22Rv1 (cell line): ENCODE measurements at regions not wholly inside any gene's neighbourhood (a gene's known extent, or its start where the extent isn't known, plus 50 kb on each side); places are given as distances from the start of the nearest gene placed in this dataset.

ENCODE experiments used
- H3K27ac ChIP-seq: fragments of 450-650 bp; 2 replicates; pipeline ENCODE4 v1.5.1; 2017
- CTCF ChIP-seq: fragments of 450-650 bp; IDR thresholded peaks from 2 replicates; pipeline ENCODE4 v1.5.1; 2017; ENCODE audit warnings: mild to moderate bottlenecking
- ZFX ChIP-seq: fragments of 450-650 bp; IDR thresholded peaks from 2 replicates; pipeline ENCODE4 v1.6.1; 2017; ENCODE audit warnings: antibody characterized with exemption, borderline replicate concordance

- no peak overlapping the region for H3K27ac ChIP-seq
- no peak for TF ChIP-seq ZFX
- TF ChIP-seq CTCF = no peak
Observed at GRCh38 chr15:96728591-96728990, 398.1 kb downstream of the NR2F2 start.

GRCh38 chr15:96732704-96733103, 402.2 kb downstream of the NR2F2 start:
- H3K27ac ChIP-seq = no peak overlapping the region
- TF ChIP-seq CTCF (no peak), ZFX (no peak)

GRCh38 chr15:96733721-96734120, 403.2 kb downstream of the NR2F2 start:
- H3K27ac ChIP-seq = no peak overlapping the region
- TF ChIP-seq ZFX (no peak), CTCF (no peak)

- no peak for TF ChIP-seq CTCF
- TF ChIP-seq ZFX = no peak
- H3K27ac ChIP-seq = no peak overlapping the region
Observed at GRCh38 chr15:96735632-96736240, 405.2 kb downstream of the NR2F2 start.

- TF ChIP-seq CTCF (no peak), ZFX (no peak)
Observed at GRCh38 chr15:96736384-96736783, 405.9 kb downstream of the NR2F2 start.

GRCh38 chr15:96737408-96737807, 406.9 kb downstream of the NR2F2 start:
- TF ChIP-seq ZFX (no peak), CTCF (no peak)
- H3K27ac ChIP-seq = no peak overlapping the region

More at GRCh38 chr15:96736384-96736783, 405.9 kb downstream of the NR2F2 start:
- H3K27ac ChIP-seq = no peak overlapping the region

GRCh38 chr15:96746665-96747064, 416.2 kb downstream of the NR2F2 start:
- H3K27ac ChIP-seq = no peak overlapping the region

More at GRCh38 chr15:96746665-96747064, 416.2 kb downstream of the NR2F2 start:
- TF ChIP-seq ZFX (no peak), CTCF (no peak)
